ENCODE measurements at regions not wholly inside any gene's neighbourhood (a gene's known extent, or its start where the extent isn't known, plus 50 kb on each side); places are given as distances from the start of the nearest gene placed in this dataset.

DNA sequence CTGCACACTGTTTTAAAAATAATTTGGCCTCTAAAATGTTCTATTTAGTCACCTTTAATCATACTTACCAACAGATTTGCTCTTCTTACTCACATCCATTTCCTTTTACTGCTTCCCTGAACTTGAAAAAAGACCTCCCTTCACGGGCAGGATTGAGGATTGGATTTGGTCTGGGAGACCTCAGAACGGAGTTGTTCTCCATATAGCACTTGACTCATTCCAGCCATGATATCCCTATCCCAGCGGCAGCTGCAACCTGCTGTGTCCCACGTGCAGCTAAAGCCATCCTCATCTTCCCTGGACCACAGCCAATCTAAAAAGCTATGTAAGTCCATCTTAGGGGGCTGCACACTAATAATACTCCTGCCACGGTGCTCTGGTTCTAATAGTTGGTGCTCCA is 97.0 kb upstream of the PTPRM start:
- Histone ChIP-seq H3K4me2 (ENCODE audit: insufficient read depth, low read length) (no peak overlapping the region), H3K9me3 (replicated peaks; ENCODE audit: control insufficient read depth, insufficient read depth, low read length) (no peaks in the 10 kb centered on the region), H3K9ac (replicated peaks; ENCODE audit: extremely low read depth, insufficient read depth, low read length) (no peak overlapping the region), H3K27me3 (ENCODE audit: control insufficient read depth in 2 of 2, insufficient read depth in 2 of 2, low read length in 2 of 2) (peaks cover 0 to 2% of the 10 kb centered on the region in 2 experiments), H3K9me1 (replicated peaks; ENCODE audit: control insufficient read depth, extremely low read depth, insufficient read depth, low read length) (no peaks in the 10 kb centered on the region), H2AFZ (ENCODE audit: low read depth, low read length) (no peak overlapping the region), H3K36me3 (ENCODE audit: control insufficient read depth in 2 of 2, extremely low read depth in 1 of 2, insufficient read depth in 2 of 2, low read length in 2 of 2) (no peaks in the 10 kb centered on the region), H4K20me1 (replicated peaks; ENCODE audit: control insufficient read depth, extremely low read depth, insufficient read depth, low read length) (no peaks in the 10 kb centered on the region), H3K79me2 (ENCODE audit: control insufficient read depth, insufficient read depth, low read length) (no peaks in the 10 kb centered on the region), H3K27ac (ENCODE audit: insufficient read depth, low read depth, low read length) (no peak overlapping the region), H3K4me3 (replicated peaks in 1 of 3; ENCODE audit: insufficient read depth in 1 of 3, low read depth in 1 of 3, low read length in 3 of 3) (no peak overlapping the region), H3K4me1 (ENCODE audit: control insufficient read depth, extremely low read depth, insufficient read depth, low read length) (no peaks in the 10 kb centered on the region)
- CTCF ChIA-PET = interaction anchor here (1.2 kb wide), 1 partner anchor 197 kb away, joined by 5 read pairs; no protein-coding TSS in a partner anchor
- TF ChIP-seq, protein P1, sequence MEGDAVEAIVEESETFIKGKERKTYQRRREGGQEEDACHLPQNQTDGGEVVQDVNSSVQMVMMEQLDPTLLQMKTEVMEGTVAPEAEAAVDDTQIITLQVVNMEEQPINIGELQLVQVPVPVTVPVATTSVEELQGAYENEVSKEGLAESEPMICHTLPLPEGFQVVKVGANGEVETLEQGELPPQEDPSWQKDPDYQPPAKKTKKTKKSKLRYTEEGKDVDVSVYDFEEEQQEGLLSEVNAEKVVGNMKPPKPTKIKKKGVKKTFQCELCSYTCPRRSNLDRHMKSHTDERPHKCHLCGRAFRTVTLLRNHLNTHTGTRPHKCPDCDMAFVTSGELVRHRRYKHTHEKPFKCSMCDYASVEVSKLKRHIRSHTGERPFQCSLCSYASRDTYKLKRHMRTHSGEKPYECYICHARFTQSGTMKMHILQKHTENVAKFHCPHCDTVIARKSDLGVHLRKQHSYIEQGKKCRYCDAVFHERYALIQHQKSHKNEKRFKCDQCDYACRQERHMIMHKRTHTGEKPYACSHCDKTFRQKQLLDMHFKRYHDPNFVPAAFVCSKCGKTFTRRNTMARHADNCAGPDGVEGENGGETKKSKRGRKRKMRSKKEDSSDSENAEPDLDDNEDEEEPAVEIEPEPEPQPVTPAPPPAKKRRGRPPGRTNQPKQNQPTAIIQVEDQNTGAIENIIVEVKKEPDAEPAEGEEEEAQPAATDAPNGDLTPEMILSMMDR (IDR thresholded peaks at IDR 0.05; ENCODE audit: extremely low read depth in 1 of 2, insufficient read depth in 1 of 2, low read depth in 1 of 2, low read length in 2 of 2) = no peak
- no peak for TF ChIP-seq EZH2 (IDR thresholded peaks at IDR 0.05; ENCODE audit: borderline replicate concordance, low read depth, low read length, severe bottlenecking)
- TF ChIP-seq, protein P2, sequence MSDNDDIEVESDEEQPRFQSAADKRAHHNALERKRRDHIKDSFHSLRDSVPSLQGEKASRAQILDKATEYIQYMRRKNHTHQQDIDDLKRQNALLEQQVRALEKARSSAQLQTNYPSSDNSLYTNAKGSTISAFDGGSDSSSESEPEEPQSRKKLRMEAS (IDR thresholded peaks at IDR 0.05; ENCODE audit: insufficient read depth, insufficient read length) = no peak
- TF ChIP-seq POLR2A (IDR thresholded peaks at IDR 0.05; ENCODE audit: low read depth, low read length) = no peak
- no peak for TF ChIP-seq MYC (IDR thresholded peaks at IDR 0.05; ENCODE audit: low read depth, low read length)
- no peak for TF ChIP-seq GATA2 (IDR thresholded peaks at IDR 0.05; ENCODE audit: insufficient read depth, insufficient read length, low read depth, low read length)
- no peak for TF ChIP-seq FOS (IDR thresholded peaks at IDR 0.05; ENCODE audit: borderline replicate concordance, insufficient read depth, low read length)
- TF ChIP-seq POLR2AphosphoS5 (IDR thresholded peaks at IDR 0.05; ENCODE audit: insufficient read depth, low read depth, low read length) = no peak
- TF ChIP-seq JUN (IDR thresholded peaks at IDR 0.05; ENCODE audit: borderline replicate concordance, insufficient read depth, insufficient read length, low read depth) = no peak
- BruUV-seq (replicated peaks) = no TSS peak
- DNase-seq (ENCODE audit: low read depth, low spot score) = no peak
- intact Hi-C loops (cut with micrococcal nuclease) = no loop called here
- dilution Hi-C loops (cut with MboI; ENCODE audit: extremely low pct_ligation_motif_present, low sequenced_read_pairs) = no loop called here
- FAIRE-seq = no peak
- POLR2A ChIA-PET = no interaction called here

Measured in endothelial cell of umbilical vein (primary cell).